HTR-8/SVneo (cell line): ENCODE measurements at regions not wholly inside any gene's neighbourhood (a gene's known extent, or its start where the extent isn't known, plus 50 kb on each side); places are given as distances from the start of the nearest gene placed in this dataset.
"Not testable (repeated sequence)": the region's sequence is repeated elsewhere in the genome, so short reads cannot be mapped to it uniquely, and the experiment has no call there.

Source experiments
- DNase-seq: peaks from one replicate; pipeline ENCODE4 v3.0.0; 2011; ENCODE audit warnings: low spot score, mixed read lengths; ENCODE audit not compliant: insufficient read length
- FAIRE-seq: peaks from 2 replicates; lab custom pipeline; 2011; peaks lifted over from hg19 to GRCh38; lab: Jason Lieb, UNC

DNA sequence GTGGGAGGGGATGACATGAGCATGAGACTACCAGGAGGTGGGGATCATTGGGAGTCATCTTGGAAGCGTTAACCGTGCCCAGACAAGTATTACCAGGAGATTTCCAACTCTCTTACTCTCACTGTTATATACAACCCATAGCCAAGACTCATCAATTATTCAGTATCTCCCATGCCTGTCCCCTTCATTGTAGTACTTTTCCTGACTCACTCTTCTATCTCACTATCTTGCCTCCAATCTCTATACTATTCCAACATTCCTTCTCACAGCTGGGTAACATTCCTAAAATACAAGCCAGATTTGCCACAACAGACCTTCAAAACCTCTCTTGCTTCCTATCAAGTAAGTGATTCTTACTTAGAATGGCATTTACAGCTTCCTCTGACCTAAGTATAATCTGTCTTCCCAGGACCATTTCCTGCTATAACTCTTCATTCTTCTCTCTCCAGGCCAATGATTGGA lies 226.3 kb upstream of the SMLR1 start:
- peak; percentile 41 for DNase-seq
- peak; percentile 36 for FAIRE-seq

DNA sequence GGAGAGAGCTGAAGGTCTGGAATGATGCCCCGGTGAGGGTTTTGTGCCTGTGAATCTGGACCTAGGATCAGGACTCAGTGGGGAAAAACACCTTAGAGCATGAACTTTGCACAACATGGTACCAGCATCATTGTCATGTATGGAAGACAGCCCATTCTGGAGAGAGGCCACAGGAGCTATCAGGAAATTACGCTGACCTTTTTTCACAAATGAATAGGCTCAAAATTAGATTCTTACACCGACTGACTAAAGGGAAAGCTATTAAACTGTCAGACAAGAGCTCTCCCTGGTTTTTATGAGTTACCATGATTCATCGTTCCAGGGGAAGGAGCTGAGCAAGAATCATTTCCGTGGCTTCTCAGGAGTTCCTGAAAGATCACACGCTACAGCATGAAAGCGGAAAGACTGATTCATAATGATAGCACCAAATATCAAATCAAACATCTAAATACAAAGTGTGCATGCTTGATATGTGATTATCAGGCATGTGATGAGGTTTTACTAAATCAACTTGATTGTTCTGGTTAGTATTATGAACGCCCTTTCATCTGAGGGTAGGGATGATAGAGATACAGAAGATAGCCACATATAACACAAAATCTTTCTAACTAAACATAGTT lies 224.9 kb upstream of the SMLR1 start:
- DNase-seq (peak; percentile 81), FAIRE-seq (peak; percentile 72)

DNA sequence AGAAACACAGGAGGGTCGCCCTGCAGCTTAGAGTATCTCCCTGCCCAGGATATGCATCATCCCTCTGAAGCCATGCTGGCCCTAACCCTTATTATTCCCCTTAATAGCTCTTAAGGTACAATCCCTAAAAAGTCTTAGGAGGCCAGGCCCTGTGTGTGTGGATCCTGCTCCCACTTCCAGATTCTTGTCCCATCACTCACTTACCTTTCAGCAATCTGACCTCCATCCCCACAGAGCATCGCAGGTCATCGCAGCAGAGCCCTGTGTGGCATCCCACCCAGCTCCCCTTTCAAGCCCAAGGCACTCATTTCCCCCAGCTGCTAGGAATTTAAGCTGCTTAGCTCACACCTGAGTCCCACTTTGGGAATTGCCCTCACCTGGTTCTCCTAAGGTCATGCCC lies 223.8 kb upstream of the SMLR1 start:
- FAIRE-seq: no peak

DNA sequence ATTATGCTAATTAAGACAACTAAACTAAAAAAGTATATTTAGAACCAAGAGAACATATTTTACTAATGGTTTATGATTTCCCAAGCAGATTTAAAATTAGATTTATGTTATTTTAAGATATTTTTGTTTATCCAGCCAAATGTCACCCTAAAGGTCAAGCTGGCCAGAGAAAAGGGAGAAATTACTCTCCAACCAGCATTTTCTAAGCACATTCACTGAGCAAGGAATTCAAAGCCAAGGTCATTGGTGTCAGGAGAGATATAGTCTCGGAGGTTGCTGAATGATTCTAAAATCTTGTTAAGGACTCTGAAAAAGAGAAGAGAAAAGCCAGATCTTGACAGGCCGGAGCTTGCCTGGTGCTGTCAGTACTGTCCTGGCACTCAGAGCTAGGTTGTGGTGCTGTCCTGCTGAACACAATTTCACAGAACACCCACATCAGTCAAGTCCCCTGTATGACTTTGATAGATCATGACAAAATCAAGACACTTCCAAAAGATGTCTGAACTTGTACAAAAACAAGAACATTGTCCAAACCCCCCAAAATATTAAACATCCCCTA lies 222.3 kb upstream of the SMLR1 start:
- no peak for FAIRE-seq
- DNase-seq: no peak

More for the DNA sequence above, 223.8 kb upstream of the SMLR1 start:
- DNase-seq: no peak

DNA sequence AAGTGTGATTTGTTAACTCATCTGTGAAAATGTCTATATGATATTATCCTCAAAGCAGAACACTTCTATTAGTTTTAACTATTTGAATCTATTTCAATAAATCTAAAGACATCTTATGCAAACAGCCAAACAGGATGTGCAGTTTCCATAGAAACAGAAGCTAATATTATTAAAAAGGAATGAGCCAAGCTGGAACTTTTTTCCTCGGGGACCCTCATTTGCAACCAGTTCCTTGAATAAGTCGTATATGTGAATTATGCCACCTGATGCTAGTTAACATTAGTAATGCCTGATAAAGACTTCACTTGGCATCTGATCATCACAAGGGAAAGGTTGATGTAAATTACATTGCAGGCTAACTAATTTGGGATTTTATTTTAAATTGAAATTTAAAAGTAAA lies 216.9 kb upstream of the SMLR1 start:
- FAIRE-seq: no peak

DNA sequence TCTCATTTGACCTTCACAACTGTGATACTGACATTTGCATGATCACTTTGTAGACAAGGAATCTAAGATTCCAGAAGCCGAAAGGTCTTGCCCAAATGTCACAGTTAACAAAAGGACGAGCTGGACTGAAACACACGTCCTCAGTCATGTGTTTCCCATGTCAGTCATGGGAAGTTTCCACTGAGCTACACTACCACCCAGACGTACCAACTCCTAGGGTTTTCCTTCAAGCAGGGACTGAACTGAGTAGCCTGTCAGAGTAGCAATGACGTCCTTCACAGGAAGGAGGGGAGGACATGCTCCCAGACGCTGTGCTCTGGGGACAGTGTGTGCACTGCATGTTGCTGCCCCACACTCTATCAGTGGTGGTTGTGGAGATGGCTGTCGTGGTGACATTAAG lies 215.8 kb upstream of the SMLR1 start:
- DNase-seq (no peak), FAIRE-seq (no peak)

More for the DNA sequence above, 216.9 kb upstream of the SMLR1 start:
- no peak for DNase-seq

DNA sequence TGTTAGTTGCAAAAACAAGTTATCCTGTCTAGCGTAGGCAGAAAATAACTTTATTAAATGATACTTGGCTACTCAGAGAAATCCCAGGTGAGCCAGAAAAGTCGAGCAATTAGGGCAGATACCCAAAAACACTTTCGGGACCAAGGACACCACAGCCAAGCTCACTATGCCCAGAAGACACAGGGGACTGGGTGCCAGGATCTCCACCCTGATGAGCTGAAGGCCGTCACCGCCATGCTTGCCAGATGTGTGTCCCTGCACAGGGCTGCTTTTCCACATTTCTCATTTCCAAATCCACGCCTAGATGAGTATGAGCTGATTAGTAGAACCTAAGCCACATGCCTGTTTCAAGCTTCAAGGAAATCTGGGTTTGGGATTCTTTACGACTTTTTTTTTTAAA lies 214.0 kb upstream of the SMLR1 start:
- FAIRE-seq: no peak
- DNase-seq: no peak

DNA sequence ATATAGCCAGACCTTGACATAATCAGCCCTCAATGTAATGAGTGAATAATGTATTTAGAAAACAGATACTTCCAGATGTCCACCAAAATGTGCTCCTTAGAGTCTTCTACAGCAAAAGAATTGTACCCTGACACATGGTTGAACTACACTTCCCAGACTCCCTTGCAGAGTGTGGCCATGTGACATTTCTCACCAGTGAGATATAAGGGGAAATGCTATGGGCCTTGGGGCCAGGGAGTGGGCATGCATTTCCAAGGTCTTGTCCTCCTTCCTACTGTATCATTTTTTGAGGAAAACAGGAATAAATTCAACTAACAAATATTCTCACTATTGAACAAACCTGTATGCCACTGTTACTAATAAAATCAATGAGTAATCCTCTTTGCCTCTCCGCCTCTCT lies 211.4 kb upstream of the SMLR1 start:
- DNase-seq: no peak
- no peak for FAIRE-seq

DNA sequence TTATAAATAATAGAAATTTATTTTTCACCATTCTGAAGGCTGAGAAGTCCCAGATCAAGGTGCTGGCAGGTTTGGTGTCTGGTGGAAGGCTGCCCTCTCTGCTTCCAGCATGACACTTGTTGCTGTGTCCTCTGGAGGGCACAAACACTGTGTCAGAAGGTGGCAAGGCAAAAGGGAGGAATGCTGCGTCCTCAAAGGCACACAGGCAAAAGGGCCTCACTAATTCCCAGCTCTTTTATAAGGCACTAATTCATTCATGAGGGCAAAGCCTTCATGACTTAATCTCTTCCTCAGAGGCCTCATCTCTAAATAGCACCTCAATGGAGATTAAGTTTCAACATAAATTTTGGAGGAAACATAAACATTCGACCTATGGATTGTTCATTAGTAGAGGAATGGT lies 209.5 kb upstream of the SMLR1 start:
- FAIRE-seq (no peak), DNase-seq (no peak)

DNA sequence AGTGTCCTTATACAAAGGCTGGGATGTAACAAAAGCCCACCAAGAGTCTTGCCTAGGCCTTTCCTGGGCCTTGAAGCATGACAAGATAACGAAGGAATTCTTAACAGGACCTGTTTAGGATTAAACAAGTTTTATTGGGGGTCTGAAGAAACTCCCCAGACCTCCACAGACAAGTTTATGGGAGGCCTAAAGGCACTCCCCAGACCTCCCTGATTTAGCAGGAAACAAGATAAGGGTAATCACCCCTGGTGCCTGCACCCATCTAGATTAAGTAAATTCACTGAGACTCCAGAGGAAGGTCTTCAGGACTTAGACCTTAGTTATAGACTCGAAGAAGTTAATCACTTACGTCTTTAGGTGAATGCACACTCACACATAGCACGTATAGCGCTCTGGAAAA lies 208.4 kb upstream of the SMLR1 start:
- FAIRE-seq, DNase-seq: not testable (repeated sequence)

DNA sequence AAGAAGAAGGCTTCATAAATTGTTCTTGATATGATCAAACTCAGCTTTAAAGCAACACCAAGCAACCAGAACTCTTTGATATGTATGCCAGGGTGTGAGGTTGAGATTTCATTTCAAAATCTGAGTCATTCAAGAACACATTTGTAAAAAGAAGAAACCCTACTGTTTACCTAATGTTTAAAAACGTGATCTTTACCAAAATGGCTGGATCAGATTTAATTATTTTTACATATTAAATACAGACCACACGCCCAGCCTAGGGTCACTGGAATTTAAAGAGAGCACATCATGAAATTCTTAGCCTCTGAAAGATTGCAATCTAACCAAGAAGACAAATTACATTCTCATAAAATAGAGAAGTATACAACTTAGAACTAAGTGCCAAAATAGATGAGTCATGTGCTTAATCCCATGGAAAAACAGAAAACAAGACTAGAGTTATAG lies 206.8 kb upstream of the SMLR1 start:
- FAIRE-seq (no peak), DNase-seq (no peak)

DNA sequence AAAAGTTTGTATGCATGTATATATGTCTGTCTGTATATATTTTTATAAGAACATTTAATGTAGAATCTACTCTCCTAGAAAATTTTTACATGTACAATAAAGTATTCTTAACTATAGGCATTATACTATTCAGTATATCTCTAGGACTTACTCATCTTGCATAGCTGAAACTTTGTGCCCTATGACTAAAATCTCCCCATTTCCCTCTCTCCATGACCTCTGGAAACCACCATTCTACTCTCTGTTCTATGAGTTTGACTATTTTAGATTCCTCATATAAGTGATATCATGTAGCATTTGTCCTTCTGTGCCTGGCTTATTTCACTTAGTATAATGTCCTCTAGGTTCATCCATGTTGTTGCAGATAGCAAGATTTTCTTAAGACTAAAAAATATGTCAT lies 205.1 kb upstream of the SMLR1 start:
- no peak for FAIRE-seq
- no peak for DNase-seq

DNA sequence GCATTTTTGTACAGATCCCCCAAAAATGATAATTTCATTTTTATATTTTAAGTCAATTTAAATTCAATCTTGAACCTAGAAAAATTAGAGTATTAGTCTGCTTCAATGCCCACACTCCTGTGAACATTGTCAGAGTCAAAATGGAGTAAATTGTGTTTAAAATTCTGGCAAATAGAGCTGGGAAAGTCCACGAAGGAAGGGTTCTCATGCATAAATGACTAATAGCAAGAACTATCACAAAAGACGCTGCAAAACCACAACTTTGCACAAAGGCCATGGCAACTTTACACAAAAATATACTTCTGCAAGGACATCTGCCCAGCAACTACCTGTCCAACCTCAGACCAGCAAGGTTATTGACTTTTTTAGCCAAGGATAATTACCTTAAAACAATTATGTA lies 203.2 kb upstream of the SMLR1 start:
- FAIRE-seq: no peak
- no peak for DNase-seq

DNA sequence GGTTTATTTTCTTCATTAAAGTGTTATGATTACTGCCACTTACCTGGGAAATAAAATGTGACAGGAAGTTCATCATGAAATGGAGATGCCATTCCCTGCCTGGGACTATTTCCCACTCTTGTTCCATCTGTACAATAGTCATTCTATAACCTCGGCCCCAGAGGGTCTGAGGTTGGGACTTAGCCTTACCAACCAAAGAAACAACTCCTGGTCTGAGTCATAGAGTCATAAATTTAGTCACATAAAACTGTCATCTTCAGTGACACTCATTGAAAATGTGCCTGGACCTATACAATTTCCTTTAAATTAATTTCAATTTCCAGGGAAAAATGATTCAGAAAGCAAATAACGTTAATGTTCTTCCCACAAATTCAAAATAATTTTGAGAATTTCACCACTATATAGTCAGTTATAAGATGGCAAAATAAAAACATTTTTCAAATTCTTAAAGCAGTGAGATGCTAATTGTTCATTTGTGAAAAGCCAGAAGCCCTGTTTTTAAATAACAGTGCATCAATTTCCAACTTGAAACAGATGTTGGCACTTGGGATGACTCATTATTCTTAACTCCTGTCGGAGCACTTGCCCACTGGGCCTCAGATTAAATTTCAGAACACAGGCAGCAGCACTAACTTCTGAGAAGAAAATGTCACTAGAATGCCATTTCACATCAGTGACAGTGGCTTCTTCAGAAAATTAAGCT lies 201.2 kb upstream of the SMLR1 start:
- FAIRE-seq: no peak
- DNase-seq: peak; percentile 68

DNA sequence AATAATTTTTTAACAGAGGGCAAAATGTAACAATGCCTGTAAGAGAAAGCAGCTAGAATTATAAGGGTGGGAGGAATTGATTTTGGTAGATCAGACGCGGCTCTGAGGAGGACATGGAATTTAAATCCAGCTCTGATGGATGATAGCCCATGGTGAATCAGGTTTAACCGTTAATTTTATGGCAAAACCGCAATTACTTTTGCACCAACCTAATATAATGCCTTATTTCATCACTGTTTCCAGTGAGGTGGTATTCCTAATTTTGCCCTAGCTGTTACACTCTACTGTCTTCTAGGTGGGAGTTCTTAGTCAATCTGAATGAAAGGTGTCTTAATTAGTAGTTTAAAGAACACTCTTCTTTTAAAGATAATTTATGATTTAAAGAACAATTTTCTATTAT lies 198.3 kb upstream of the SMLR1 start:
- DNase-seq: no peak
- no peak for FAIRE-seq

DNA sequence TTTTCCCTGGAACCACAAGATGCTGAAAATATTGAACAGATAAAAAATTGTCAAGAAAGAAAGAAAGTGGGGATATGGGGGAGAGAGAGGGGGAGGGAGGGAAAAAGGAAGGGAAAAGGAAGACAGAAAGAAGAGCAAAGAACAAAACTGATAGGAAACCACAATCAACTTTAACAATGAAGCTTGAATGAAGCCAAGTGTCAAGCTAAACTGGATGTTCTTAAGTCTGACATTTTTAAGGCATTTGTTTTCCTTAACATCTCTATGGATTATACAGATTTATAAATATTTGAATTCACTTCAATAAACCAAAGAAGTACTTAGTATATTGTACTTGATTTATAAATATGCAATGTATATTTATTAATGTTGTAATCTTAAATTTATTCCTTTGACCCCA lies 197.6 kb upstream of the SMLR1 start:
- FAIRE-seq: no peak

DNA sequence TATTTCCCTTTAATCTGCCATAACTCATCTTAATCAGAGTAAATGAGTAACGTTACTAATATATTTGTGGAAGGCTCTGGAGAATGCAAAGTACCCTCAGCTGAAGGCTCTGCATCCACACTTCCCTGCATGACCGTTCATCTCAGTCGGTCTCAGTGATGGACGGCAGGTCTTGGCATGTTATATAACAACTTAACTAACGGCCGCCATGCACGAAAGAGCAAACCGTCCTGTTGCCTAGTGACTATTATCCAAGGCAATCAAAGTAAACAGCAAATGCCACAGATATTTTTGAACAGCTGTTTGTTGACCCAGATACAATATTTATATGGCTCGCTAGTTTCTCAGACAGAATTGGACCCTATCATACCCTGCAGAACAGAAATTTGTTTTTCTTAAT lies 194.9 kb upstream of the SMLR1 start:
- DNase-seq: no peak
- FAIRE-seq: no peak

More for the DNA sequence above, 197.6 kb upstream of the SMLR1 start:
- no peak for DNase-seq

DNA sequence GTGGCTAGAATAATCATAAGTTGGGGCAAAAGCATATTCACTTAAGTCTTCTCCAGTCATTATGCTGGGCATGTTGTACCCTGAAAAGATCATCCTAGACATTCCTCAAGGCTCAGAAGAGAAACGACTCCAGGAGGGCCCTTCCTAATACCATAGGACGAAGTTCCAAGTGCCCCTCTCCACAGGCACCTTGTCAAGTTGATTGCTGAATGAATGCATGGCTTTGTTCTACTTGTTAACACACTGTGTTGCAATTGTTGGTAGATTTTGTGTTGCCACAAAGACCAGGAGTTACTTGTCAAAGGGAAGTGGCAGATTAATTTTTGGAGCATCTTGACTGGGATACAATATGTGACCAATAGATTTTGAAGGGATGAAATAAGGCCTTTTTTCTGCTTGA lies 194.3 kb upstream of the SMLR1 start:
- DNase-seq: no peak
- no peak for FAIRE-seq

DNA sequence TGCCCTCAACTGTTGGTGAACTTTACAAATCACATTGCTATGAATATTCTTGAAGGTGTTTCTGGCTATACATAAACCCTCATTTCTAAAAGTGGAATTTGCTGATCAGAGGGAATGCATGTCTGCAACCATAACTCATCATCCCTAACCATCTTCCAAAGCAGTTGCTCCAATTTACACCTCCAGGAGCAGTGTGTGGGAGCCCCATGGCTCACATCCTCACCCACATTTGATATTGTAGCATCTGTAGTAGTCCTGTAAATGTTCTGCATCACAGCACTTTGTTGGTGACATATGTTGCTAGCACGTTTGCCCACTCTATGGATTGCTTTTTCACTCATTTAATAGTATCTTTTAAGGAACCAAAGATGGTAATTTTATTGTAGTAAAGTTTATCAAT lies 183.8 kb upstream of the SMLR1 start:
- DNase-seq (no peak), FAIRE-seq (no peak)

DNA sequence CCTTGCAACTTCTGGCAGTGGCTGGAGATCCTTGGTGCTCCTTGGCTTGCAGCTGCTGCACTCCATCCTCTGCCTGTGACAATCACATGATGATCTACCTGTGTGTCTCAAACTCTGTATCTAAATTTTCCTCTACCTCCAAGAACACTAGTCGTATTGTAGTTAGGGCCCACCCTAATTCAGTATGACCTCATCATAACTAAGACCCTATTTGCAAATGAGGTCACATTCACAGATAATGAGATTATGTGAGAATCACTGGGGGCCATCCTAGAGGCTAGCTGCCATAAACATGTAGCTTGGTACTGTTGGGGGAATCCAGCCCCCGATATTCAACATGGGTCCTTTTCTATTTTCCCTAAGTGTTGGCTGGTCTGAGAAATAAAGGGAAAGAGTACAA lies 183.0 kb upstream of the SMLR1 start:
- DNase-seq: no peak
- FAIRE-seq: no peak

DNA sequence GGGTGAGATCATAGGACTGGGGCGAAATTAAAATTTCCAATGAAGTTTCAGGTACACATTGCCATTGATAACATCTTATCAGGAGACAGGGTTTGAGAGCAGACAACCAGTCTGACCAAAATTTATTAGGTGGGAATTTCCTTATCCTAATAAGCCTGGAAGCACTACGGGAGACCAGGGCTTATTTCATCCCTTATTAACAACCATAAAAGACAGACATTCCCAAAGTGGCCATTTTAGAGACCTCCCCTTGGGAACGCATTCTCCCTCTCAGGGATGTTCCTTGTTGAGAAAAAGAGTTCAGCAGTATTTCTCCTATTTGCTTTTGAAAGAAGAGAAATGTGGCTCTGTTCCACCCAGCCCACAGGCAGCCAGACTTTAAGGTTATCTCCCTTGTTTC lies 182.4 kb upstream of the SMLR1 start:
- not testable (repeated sequence) for FAIRE-seq, DNase-seq

DNA sequence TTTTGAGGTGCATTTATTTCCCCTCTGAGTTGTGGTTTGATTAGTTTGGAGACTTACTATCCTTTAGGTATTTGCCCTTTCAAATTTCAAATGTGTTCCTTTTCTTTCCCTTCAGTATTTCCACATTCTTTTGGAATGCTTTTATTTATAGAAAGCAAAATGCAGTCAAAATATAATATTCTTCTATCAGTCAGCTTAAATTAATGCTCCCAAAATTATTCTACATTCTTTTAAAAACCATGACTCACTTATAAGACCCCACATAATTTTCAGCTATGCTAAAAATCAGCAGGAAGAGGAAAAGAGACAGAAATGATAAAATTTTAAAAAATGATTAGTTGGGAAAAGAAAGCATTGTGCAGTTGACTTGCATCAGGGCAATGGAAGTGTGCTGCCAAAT lies 180.0 kb upstream of the SMLR1 start:
- FAIRE-seq: no peak
- no peak for DNase-seq
